CD4-positive, alpha-beta T cell treated with Interleukin-10 for 1 hour (primary cell): ENCODE measurements at regions not wholly inside any gene's neighbourhood (a gene's known extent, or its start where the extent isn't known, plus 50 kb on each side); places are given as distances from the start of the nearest gene placed in this dataset.
A peak's percentile ranks its signal among the peaks of the same experiment; 100 is the strongest.
"Not testable (repeated sequence)": the region's sequence is repeated elsewhere in the genome, so short reads cannot be mapped to it uniquely, and the experiment has no call there.

ENCODE experiments used
- DNase-seq: peaks from one replicate; pipeline ENCODE4 v3.0.0-alpha.2; 2020

DNA sequence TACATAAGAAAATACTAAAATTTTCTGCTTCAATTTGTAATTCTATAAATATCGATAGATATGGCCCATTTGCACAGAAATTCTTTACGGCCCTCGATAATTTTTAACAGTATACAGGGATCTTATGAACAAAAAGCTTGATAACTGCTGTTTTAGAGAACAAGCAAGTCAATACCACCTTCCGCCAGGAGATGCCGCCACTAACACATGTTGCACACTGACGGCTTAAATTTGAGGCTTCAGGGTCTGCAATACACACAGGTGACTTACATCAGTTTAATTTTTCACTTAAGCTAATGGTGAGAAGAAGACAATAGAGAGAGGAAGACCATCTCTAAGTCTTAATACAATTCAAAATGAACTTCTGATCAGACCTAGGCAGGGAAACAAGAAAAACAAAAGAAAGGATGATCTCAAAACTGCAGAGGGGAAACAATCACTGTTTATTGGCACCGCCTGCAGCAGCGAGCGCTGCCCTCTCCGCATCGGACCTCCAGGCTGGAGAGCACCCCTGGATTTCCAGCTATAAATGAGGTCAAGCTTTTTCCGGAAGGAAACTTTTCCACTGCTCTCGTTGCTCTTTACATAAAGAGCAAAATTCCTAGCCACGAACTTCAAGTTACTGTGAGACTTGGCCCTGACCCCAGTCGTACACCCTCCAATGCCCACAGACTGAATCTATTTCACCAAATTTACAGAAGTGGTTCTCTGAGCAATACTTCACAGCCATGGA lies 53.9 kb downstream of the OTOR start:
- peak; percentile 42 for DNase-seq

DNA sequence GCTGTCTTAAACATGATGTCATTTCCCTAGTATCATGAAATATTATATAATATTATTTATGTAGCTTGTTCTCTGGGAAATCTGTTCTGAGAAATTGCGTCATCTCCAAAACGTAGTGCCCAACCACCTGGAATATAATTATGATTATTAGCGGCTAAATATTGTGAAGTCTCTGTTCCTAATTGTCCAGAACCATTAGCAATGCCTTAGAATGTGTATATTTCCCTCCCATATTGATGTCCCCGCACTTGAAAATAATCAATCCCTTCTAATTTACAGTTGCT lies 54.4 kb downstream of the OTOR start:
- DNase-seq, result no peak

DNA sequence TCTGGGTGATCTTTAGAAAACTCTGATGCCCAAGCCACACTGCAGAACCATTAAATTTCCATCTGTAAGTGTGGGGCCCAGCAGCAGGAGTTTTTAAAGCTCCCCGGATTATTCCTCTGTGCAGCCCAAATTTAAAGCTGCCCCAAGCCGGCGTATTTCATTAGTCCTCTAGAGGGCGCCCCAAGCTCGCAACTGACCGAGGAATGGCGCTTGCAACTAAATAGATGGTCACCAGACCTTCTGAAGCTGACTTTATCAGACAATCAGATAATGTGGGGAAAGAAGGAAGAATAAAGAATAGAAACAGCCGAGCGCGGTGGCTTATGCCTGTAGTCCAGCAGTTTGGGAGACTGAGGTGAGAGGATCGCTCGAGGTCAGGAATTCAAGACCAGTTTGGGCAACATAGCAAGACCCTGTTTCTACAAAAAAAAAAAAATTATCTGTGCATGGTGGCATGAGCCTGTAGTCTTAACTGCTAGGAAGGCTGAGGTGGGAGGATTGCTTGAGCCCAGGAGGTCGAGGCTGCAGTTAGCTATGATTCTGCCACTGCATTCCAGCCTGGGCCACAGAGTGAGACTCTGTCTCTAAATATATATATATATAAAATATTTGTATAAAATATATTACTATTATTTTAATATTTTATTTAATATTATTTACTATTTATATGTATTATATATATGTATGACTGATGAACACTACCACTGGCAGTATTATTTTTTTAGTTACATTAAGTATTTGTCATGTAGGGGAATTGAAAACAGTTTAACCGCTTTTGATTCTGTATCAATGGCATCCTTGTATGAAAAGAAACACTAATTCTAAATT lies 56.0 kb downstream of the OTOR start:
- DNase-seq, result peak; percentile 34

DNA sequence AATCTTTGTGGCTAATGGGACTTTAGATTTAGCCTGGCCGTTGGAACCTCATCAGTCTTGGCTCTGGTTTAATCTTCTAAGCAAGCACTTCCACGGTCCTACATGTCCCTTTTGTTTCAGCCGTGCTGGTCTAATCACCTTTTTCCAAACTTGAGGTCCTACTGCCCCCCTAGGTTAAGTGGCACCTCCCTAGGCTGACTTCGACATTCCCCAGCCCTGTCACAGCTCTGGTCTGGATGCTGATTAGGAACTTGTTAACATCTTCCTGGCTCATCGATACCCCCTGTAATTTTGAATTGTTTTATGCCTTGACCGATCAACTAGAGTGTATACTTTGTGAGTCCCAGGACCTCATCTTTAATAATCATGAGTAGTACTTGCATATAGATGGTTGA lies 56.6 kb downstream of the OTOR start:
- DNase-seq, result no peak

DNA sequence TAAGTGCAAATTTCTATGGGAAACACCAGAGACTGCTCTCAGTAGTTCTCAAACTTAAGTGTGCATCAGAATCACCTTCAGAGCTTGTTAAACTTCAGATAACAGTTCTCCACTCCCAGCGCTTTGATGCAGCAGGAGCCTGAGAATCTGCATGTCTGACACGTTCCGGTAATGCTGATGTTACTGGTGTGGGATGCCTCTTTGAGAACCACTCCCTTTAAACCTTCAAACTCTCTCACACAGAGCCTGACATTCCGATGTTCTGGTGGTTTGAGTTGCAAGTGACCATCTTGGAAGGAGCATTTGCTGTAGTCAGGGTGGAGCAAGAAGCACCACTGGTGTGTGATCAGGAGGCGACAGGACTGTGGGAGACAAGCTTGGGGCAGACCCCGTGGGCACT lies 57.9 kb downstream of the OTOR start:
- DNase-seq, result no peak

DNA sequence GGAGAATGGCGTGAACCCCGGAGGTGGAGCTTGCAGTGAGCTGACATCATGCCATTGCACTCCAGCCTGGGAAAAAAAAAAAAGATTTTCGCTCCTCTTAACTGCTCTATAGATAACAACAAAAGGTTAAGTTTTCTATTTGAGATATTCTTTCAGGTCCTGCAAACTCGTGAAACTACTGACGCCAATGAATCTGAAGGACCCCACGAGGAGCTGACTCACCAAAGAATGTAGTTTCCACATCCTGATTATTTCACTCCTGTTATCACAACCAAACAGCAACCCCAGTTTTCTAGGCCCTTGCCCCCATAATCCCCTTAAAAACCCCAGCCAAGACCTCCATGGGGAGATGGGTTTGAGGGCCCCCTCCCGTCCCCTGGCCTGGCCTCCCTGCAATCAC lies 58.7 kb downstream of the OTOR start:
- DNase-seq, result no peak

DNA sequence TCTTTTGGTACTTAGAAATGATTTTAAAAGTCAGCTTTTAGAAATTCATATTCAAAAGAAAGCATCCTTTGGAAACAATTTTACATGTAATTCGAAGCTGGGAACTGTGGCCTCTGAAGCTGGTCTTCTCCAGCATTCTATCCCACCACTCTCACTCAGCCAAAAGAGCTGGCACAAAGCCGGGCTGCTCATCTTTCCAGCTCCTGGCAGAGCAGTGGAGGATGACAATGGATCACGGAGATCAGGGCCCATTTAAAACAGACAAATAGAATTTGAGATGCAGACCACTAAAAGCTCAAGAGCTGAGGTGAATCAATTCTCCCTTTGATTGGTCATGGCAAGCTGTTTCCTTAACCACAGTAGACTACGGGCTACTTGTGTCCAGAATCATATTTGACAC lies 60.6 kb downstream of the OTOR start:
- DNase-seq, result no peak

DNA sequence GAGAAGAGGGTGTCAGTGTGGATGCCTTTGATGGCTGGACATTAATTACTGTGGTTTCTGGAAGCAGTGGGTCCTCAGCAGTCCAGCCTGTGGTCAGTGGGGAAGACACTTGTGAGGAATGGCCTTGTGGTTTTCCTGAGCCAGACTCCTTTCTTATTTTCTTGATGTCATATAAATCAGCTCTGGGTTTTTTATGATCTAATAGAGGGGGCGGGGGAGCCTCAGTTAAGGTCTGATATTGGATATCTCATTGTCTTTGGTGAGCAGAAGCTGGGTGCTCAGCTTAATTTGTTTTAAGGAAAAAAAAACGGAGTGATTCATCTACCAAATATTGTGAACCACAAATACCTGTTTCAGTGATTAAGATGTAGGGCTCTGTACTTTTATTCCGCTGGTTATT lies 62.1 kb downstream of the OTOR start:
- DNase-seq, result no peak

DNA sequence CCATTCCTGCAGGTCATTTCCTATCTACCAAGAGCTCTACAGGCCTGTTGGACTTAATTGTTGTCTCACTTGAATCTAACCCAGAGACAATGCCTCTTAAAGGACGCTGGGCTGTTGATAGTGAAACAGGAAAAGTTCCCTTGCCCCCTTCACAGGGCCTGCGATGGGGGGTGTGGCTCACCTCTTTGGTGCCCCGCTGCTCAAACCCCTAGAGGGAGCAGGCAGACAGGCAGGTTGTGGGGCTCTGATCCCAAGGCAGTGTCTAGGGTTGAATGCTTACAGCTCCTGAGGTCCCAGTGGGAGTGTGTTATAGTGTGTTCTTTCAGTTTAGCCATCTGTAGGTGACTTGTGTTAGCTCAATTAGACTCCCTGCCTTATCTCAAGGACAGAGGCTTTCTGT lies 68.0 kb downstream of the OTOR start:
- no peak for DNase-seq

DNA sequence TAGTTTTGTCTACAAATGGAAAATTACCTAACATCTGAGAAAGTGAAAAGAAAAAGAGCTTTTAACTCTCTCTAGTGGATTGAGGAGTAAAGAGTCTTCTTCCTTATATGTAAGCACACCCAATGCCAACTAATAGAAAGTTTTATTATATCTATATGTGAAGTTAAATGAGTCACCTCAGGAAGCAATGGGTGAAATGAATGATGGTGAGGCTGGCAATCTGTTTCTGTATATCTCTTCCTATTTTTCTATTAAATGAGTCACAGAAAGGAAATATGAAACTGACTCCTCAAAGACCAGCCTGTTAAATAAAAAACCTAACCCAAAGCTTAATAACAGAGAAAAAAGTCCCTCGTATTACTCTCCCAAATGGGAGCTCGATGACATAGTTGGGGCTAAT lies 71.3 kb downstream of the OTOR start:
- no peak for DNase-seq

DNA sequence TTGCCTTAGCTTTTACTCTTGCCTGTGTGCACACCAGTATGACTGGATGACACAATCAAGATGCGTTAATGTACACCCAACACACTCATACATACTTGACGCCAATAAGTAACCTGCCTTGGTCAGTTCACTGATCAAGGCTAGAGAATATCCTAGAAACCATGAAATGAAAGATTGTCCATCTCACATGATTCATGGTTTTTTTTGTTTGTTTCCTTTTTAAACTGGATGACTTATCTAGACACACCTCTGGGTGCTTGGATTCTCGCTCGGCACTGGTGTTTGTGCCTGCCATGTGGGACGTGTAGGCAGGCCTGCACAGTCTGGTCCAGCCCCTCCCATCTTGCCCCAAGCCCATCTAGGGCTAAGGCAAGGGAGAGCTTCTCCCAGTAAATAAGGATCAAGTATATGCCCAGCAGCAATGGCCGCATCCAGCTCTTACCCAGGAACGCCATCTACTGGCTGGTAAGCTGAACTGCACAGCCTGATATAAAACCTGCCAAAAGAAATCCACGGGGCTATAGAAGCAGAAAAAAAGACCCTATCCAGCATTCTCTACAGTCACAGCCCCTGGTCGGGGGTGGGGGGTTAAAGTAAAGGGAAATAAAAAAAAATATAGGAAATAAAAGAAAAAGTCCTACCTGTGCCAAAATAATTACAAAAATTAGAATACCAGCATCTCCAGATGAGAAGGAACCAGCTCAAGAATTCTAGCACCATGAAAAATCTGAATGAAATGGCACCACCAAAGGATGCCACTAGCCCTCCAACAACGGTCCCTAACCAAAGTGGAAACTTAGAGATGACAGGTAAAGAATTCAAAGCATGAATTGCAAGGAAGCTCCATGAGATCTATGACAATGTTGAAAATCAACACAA lies 73.3 kb downstream of the OTOR start:
- DNase-seq, result peak; percentile 25

DNA sequence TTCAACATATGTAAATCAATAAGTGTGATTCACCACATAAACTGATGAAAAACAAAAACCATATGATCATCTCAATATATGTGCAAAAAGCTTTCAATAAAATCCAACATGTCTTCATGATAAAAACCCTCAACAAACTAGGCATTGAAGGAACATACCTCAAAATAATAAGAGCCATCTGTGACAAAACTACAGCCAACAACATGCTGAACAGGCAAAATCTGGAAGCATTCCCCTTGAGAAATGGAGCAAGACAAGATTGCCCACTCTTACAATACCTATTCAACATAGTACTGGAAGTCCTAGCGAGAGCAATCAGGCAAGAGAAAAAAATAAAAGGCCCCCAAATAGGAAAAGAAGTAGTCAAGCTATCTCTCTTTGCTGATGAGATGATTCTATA lies 76.5 kb downstream of the OTOR start:
- DNase-seq, result no peak

DNA sequence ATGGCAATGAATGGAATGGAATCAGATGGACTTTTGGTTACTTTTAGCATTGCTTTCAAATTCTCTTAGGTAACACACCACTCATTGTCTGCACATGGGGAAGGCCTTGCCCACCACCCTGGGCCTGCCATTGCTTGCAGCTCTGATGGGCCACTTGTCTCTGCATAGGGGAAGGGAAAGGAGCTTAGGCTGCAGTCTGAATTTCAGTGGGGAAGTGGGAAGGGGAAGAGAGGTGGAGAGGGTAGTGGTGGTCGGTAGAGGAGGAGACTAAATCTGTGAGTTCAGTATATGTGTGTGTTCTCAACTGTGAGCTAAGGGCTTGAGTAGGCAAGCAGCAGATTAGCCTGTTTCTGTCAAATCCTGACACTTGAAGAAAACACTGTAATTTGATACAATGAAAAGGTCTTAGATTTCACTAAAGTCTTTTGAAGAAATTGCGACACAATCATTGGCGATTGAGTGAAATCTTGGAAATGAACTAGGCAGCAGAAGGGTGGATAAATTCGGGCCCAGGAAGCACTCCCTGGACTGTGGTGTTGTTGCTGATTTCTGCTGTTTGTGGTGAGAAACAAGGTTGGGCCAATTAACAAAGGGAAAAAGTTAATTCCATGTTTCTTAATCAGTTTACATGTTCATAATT lies 80.6 kb downstream of the OTOR start:
- DNase-seq, result no peak

DNA sequence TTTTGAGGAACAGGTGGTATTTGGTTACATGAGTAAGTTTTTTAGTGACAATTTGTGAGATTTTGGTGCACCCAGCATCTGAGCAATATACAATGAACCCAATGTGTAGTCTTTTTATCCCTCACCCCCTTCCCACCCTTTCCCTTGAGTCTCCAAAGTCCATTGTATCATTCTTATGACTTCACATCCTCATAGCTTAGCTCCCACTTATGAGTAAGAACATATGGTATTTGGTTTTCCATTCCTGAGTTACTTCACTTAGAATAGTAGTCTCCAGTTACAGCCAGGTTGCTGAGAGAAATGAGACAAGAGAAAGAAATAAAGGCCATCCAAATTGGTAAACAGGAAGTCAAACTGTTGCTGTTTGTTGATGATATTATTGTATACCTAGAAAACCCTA lies 87.5 kb downstream of the OTOR start:
- not testable (repeated sequence) for DNase-seq

DNA sequence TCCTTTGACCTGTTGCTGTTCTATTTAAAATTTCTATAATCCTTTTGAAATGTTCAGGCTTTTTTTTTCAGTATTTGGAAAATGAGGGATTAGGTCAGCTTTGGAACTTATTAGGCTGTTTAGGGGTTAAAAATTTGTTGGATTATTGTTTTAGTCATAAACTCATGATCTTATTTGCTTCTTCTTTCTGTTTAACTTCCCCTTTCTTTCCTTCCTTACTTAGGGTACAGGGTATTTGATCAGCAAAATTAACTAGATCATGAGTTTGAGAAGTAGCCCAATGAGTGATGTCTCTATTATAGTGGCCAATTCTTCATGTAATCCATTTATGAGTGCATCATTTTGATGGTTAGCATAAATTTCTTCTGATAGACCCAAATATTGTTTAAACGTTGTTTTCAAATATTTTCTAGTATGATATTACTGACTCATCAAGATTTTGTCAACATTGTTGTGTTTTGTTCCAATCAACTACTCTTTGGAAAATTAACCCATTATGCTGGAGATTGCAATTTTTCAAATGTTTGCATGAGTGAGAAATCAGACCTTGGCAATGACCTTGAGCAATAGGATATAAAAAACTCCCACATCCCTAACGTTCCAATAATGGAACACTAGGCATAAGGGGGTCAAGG lies 94.4 kb downstream of the OTOR start:
- DNase-seq, result no peak

DNA sequence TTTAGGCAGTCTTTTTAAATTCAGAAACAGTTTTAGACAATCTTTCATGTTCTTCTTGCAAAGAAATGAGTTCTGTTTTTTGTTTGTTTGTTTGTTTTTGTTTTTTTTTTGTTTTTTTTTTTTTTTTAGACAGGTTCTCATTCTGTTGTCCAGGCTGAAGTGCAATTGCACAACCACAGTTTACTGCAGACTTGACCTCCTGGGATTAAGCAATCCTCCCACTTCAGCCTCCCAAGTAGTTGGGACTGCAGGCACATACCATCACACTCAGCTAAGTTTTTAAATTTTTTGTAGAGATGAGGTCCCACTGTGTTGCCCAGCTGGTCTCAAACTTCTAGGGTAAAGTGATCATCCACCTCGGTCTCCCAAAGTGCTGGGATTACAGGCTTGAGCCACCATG lies 96.2 kb downstream of the OTOR start:
- DNase-seq, result no peak

DNA sequence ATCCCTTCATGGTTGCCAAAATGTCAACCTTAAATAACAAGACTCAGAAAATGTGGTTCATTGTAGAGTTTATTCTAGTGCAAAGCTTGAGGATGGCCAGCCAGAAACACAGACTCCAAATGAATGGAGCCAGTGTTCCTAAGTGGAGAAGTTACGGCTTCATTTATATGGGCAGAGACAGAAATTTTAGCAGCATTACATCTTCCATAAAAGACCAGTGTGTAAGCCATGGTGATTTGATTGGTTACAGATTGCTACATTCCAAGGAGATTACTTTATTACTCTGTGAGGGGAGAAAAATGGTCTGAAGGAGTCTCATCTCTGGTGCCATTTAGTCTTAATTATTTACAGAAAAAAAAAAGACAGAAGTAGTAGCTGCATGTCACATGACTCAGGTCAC lies 97.8 kb downstream of the OTOR start:
- DNase-seq, result no peak

DNA sequence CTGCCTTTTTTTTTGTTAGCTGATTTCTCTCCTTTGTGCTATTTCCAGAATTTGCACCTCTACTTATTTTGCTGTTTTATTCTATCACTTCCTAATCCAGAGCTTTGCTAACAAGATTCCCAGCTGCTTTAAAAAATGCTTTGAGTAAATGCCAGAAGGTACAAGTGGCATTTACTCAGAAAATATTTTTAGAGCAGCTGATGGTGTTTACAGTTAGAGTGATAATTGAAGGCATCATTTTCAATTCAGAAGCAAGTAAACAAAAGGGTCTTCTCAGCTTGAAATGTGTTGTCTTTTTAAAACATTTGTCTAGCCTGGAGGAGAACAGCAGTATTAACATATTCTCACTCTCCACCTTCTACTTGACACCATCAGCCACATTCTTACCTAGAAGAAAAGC lies 99.9 kb downstream of the OTOR start:
- no peak for DNase-seq

DNA sequence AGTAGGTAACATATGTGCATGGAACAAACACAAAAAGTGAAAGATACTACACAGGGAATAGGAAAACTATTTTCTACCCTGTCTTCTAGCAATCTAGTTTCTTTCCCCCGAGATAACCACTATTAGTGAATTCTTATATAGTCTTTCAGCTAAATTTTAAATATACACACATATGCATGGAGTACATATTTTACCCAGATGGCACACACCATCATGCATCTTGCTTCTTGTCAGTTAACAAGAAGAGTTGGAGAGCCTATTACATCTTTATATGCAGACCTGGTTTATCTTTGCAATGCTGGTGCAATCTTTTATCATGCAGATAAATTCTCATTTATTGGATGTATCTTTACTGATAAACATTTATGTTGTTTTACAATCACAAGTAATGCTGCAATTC lies 100.4 kb downstream of the OTOR start:
- no peak for DNase-seq

DNA sequence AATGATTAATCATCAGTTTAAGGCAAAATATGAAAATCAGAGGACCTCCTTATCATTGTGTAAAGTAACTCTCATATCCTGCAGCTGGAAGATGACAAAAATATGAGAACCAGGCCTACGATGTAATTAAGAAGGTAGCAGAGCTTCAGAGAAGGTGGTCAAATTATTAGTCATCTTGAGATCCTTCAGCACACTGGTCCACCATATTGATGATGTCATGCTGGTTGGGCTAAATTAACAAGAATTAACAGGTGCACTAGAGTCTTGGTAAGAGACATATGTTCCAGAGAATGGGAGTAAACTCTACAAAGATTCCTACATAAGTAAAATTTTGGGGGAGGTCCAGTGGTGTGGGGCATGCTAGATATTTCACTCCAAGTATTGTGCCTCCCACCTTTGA lies 112.8 kb downstream of the OTOR start:
- no peak for DNase-seq

DNA sequence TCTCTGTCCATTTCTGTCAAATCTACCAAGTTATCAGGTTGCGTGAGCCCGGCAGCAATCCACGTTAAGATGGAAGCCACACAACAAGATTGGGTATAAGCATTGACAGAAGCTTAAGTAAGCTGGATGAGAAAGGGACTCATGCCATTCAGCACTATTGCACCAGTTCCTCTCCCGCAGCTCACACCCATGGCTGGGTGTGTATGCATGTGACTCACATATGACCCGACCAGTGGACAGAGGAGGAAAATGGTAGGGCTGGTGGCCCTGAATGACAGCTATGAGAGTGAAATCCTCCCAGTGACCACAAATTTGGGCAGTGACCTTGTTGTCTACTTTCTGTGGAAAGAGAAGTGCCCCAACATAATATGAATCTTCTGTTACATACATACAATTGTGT lies 113.5 kb downstream of the OTOR start:
- DNase-seq, result no peak

DNA sequence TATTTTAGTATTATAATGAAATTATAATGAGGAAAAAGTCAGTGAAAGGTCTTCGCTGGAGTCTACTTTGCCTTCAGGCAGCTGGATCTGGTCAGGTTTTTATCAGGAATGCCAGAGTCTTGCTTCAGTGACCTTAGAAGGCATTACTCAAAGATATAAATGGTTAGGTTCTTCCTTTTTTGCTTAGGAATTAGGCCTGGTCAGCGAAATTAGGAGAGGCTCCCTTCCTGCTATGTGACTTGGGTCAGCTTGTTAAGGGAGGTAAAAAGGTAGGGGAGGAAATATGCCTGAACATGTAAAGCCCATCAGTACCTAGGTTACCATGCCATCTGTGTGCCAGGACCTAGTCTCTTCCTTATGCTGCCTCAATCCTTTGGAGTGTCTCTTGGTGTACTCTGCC lies 115.1 kb downstream of the OTOR start:
- DNase-seq, result no peak

DNA sequence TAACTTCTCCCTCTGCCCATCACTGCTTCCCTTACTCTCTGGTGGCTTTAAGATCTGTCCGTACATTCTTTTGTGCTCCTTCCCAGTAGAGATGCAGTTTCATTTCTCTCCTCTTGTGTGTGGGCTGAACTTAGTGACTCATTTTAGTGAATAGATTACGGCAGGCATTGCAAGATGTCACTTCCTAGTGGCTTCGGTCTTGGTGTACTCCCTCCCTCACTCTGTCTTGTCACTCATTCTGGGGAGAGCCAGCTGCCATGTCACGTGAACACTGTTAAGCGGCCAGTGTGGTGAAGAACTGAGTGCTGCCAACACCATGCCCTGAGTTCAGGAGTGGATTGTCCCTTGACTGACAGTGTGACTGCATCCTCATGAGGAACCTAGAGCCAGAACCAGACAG lies 115.9 kb downstream of the OTOR start:
- DNase-seq, result no peak
